C4-2B (cell line): ENCODE measurements at regions not wholly inside any gene's neighbourhood (a gene's known extent, or its start where the extent isn't known, plus 50 kb on each side); places are given as distances from the start of the nearest gene placed in this dataset.

ENCODE experiments used
- CTCF ChIP-seq: fragments of 450-650 bp; conservative IDR thresholded peaks from 2 replicates; pipeline ENCODE4 v1.5.1; 2017; ENCODE audit warnings: mild to moderate bottlenecking
- ZFX ChIP-seq: fragments of 450-650 bp; IDR thresholded peaks from 2 replicates; pipeline ENCODE4 v1.6.1; 2017

DNA sequence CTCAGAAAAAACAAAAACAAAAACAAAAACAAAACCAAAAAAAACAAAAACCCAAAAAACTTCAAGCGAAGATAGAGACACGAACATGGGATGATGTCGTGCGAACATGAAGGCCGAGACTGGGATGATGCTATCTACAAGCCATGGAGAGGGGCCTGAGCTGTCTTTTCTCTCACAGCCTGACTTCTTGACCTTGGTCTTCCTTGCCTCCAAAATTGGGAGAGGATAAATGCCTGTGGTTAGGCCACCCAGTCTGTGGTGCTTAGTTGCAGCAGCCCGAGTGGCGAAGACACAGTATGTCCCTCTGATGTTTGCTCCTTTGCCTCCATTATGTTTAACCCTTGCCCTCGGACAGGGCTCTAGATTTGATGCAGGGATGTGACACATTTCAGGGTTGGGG is 130.4 kb upstream of the BASP1 start:
- TF ChIP-seq CTCF: no peak
- no peak for TF ChIP-seq ZFX
